ENCODE measurements at regions not wholly inside any gene's neighbourhood (a gene's known extent, or its start where the extent isn't known, plus 50 kb on each side); places are given as distances from the start of the nearest gene placed in this dataset.

- no peak for DNase-seq (ENCODE audit: low read depth)
Measured at GRCh38 chr10:78274491-78274890, 240.8 kb downstream of the RPS24 start.

- no peak for DNase-seq (ENCODE audit: low read depth)
Measured at GRCh38 chr10:78276139-78276538, 242.5 kb downstream of the RPS24 start.

- no peak for DNase-seq (ENCODE audit: low read depth)
Measured at GRCh38 chr10:78277314-78278057, 243.8 kb downstream of the RPS24 start.

- DNase-seq (ENCODE audit: low read depth), result no peak
Measured at GRCh38 chr10:78278058-78278404, 244.4 kb downstream of the RPS24 start.

- no peak for DNase-seq (ENCODE audit: low read depth)
Measured at GRCh38 chr10:78279756-78280155, 246.1 kb downstream of the RPS24 start.

GRCh38 chr10:78280604-78281003 is 246.9 kb downstream of the RPS24 start:
- no peak for DNase-seq (ENCODE audit: low read depth)

GRCh38 chr10:78281627-78282026 is 248.0 kb downstream of the RPS24 start:
- no peak for DNase-seq (ENCODE audit: low read depth)

- no peak for DNase-seq (ENCODE audit: low read depth)
Measured at GRCh38 chr10:78283069-78283682, 249.5 kb downstream of the RPS24 start.

GRCh38 chr10:78284381-78284780 is 250.7 kb downstream of the RPS24 start:
- DNase-seq (ENCODE audit: low read depth), result no peak

GRCh38 chr10:78285226-78285625 is 251.6 kb downstream of the RPS24 start:
- no peak for DNase-seq (ENCODE audit: low read depth)

GRCh38 chr10:78286186-78286585 is 252.5 kb downstream of the RPS24 start:
- no peak for DNase-seq (ENCODE audit: low read depth)

- DNase-seq (ENCODE audit: low read depth), result no peak
Measured at GRCh38 chr10:78286668-78287067, 253.0 kb downstream of the RPS24 start.

- DNase-seq (ENCODE audit: low read depth), result no peak
Measured at GRCh38 chr10:78287618-78288017, 254.0 kb downstream of the RPS24 start.

GRCh38 chr10:78288663-78289062 is 255.0 kb downstream of the RPS24 start:
- no peak for DNase-seq (ENCODE audit: low read depth)

- no peak for DNase-seq (ENCODE audit: low read depth)
Measured at GRCh38 chr10:78290131-78290750, 256.6 kb downstream of the RPS24 start.

GRCh38 chr10:78291722-78292121 is 258.1 kb downstream of the RPS24 start:
- DNase-seq (ENCODE audit: low read depth), result no peak

- DNase-seq (ENCODE audit: low read depth), result no peak
Measured at GRCh38 chr10:78292250-78292981, 258.8 kb downstream of the RPS24 start.

GRCh38 chr10:78292982-78293865 is 259.6 kb downstream of the RPS24 start:
- no peak for DNase-seq (ENCODE audit: low read depth)

GRCh38 chr10:78295242-78295641 is 261.6 kb downstream of the RPS24 start:
- no peak for DNase-seq (ENCODE audit: low read depth)

- no peak for DNase-seq (ENCODE audit: low read depth)
Measured at GRCh38 chr10:78296785-78297184, 263.1 kb downstream of the RPS24 start.

- DNase-seq (ENCODE audit: low read depth), result no peak
Measured at GRCh38 chr10:78297997-78298396, 264.3 kb downstream of the RPS24 start.

GRCh38 chr10:78298835-78299234 is 265.2 kb downstream of the RPS24 start:
- no peak for DNase-seq (ENCODE audit: low read depth)

Measured in stimulated activated CD4-positive, alpha-beta T cell treated with anti-CD3 and anti-CD28 coated beads, Interleukin-2, amount 100 ng/mL, for 4 hours (primary cell).